ENCODE measurements at regions not wholly inside any gene's neighbourhood (a gene's known extent, or its start where the extent isn't known, plus 50 kb on each side); places are given as distances from the start of the nearest gene placed in this dataset.

DNA sequence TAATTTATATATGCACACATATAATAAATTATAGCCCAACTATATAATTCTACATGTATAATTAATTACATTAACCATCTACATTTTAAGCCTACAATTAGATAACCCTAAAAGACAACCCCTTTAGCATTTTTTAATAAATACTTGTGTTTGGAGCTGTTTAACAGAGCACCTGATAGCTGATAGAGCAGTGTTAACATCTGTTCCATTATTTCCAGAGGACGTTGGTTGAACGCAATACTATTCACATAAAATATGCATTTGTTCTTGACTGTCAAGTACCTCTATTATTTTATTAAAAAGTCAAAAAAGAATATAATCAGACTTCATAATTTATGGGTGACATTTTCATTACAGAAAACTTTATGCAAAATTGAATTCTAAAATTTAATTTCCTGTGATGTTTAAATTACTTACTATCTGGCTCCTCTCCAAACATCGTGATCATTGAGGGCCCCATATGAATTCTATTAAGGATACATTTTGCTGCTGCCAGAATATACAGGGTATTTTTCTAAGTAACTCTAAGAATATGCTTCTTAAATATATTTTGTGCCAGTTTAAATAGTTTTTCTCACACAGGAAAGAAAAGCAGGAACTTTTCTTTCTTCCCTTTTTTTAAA is 234.3 kb downstream of the SHOX2 start:
- DNase-seq (ENCODE audit: low read depth, low spot score), result no peak
- no peak overlapping the region for H3K9ac ChIP-seq (ENCODE audit: insufficient read length, low read depth)
- H3K4me1 ChIP-seq (ENCODE audit: insufficient read depth, insufficient read length), result no peaks in the 10 kb centered on the region
- H3K27me3 ChIP-seq (ENCODE audit: insufficient read depth, insufficient read length), result no peaks in the 10 kb centered on the region
- TF ChIP-seq YY1 (IDR thresholded peaks at IDR 0.05; ENCODE audit: insufficient read depth, insufficient read length), result no peak
- TF ChIP-seq SUZ12 (IDR thresholded peaks at IDR 0.05; ENCODE audit: extremely low read depth, insufficient read depth, insufficient read length), result no peak
- TF ChIP-seq ZNF274 (IDR thresholded peaks at IDR 0.05; ENCODE audit: low read depth, low read length), result no peak
- H3K9me3 ChIP-seq (ENCODE audit: insufficient read depth, low read length), result peaks cover 3% of the 10 kb centered on the region; the same call in 1 of the 2 replicates
- no peaks in the 10 kb centered on the region for H3K36me3 ChIP-seq (ENCODE audit: insufficient read depth, insufficient read length, low read length)
- H3K4me3 ChIP-seq (ENCODE audit: insufficient read length, low read depth), result no peak overlapping the region

DNA sequence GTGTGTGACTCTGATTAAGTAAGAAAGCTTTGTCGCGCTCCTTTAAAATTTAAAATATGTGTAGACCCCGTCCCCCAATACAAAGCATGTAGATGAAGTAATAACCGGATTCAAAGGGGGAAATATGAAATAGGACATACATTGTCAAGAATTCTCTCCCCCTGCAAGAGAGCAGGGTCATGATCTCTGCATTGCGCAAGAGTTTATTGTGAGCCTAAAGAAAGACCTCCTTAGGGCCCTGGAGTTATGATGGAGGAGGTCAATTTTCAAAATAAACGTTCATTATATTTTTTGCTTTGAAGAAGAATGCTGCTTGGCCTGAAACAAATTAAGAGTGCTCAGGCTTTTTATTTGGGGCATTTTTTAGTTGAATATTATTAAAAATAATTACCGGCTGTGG is 235.0 kb downstream of the SHOX2 start:
- no peak for DNase-seq (ENCODE audit: low read depth, low spot score)
- Histone ChIP-seq H3K36me3 (ENCODE audit: insufficient read depth, insufficient read length, low read length) (no peaks in the 10 kb centered on the region), H3K9me3 (ENCODE audit: insufficient read depth, low read length) (peaks cover 3% of the 10 kb centered on the region; the same call in 1 of the 2 replicates), H3K9ac (ENCODE audit: insufficient read length, low read depth) (no peak overlapping the region), H3K27me3 (ENCODE audit: insufficient read depth, insufficient read length) (no peaks in the 10 kb centered on the region), H3K4me1 (ENCODE audit: insufficient read depth, insufficient read length) (no peaks in the 10 kb centered on the region), H3K4me3 (ENCODE audit: insufficient read length, low read depth) (no peak overlapping the region)
- TF ChIP-seq ZNF274 (IDR thresholded peaks at IDR 0.05; ENCODE audit: low read depth, low read length) (no peak), YY1 (IDR thresholded peaks at IDR 0.05; ENCODE audit: insufficient read depth, insufficient read length) (no peak), SUZ12 (IDR thresholded peaks at IDR 0.05; ENCODE audit: extremely low read depth, insufficient read depth, insufficient read length) (no peak)

DNA sequence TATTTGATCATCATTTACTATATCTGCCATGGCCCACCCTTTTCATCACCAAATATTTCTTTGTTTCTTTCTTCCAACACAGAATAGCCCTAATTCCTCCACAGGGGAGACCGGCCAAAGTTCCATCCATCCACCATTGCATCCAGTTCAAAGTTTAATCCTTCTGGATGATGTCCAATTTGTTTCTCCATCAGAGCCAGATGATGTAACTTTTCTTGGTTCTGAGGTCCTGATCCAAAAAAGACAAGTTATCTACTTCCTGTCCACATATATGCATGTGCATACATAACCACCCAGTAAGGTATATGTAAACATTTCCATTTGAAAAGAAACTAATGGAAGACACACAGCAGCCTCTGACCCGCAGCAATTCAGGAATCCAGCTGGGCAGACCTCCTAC is 237.3 kb downstream of the SHOX2 start:
- Histone ChIP-seq H3K9ac (ENCODE audit: insufficient read length, low read depth) (no peak overlapping the region), H3K36me3 (ENCODE audit: insufficient read depth, insufficient read length, low read length) (no peaks in the 10 kb centered on the region), H3K9me3 (ENCODE audit: insufficient read depth, low read length) (peaks cover 2% of the 10 kb centered on the region; the same call in 1 of the 2 replicates), H3K27me3 (ENCODE audit: insufficient read depth, insufficient read length) (no peaks in the 10 kb centered on the region), H3K4me1 (ENCODE audit: insufficient read depth, insufficient read length) (no peaks in the 10 kb centered on the region), H3K4me3 (ENCODE audit: insufficient read length, low read depth) (no peak overlapping the region)
- DNase-seq (ENCODE audit: low read depth, low spot score), result no peak
- TF ChIP-seq ZNF274 (IDR thresholded peaks at IDR 0.05; ENCODE audit: low read depth, low read length), result no peak
- TF ChIP-seq YY1 (IDR thresholded peaks at IDR 0.05; ENCODE audit: insufficient read depth, insufficient read length), result no peak
- TF ChIP-seq SUZ12 (IDR thresholded peaks at IDR 0.05; ENCODE audit: extremely low read depth, insufficient read depth, insufficient read length), result no peak

GRCh38 chr3:157868196-157868595 is 238.0 kb downstream of the SHOX2 start:
- no peaks in the 10 kb centered on the region for H3K27me3 ChIP-seq (ENCODE audit: insufficient read depth, insufficient read length)
- no peak for DNase-seq (ENCODE audit: low read depth, low spot score)
- TF ChIP-seq YY1 (IDR thresholded peaks at IDR 0.05; ENCODE audit: insufficient read depth, insufficient read length), result no peak
- TF ChIP-seq SUZ12 (IDR thresholded peaks at IDR 0.05; ENCODE audit: extremely low read depth, insufficient read depth, insufficient read length), result no peak
- TF ChIP-seq ZNF274 (IDR thresholded peaks at IDR 0.05; ENCODE audit: low read depth, low read length), result no peak
- no peak overlapping the region for H3K9ac ChIP-seq (ENCODE audit: insufficient read length, low read depth)
- no peak overlapping the region for H3K4me3 ChIP-seq (ENCODE audit: insufficient read length, low read depth)
- no peaks in the 10 kb centered on the region for H3K4me1 ChIP-seq (ENCODE audit: insufficient read depth, insufficient read length)
- H3K36me3 ChIP-seq (ENCODE audit: insufficient read depth, insufficient read length, low read length), result no peaks in the 10 kb centered on the region
- no peaks in the 10 kb centered on the region for H3K9me3 ChIP-seq (ENCODE audit: insufficient read depth, low read length)

DNA sequence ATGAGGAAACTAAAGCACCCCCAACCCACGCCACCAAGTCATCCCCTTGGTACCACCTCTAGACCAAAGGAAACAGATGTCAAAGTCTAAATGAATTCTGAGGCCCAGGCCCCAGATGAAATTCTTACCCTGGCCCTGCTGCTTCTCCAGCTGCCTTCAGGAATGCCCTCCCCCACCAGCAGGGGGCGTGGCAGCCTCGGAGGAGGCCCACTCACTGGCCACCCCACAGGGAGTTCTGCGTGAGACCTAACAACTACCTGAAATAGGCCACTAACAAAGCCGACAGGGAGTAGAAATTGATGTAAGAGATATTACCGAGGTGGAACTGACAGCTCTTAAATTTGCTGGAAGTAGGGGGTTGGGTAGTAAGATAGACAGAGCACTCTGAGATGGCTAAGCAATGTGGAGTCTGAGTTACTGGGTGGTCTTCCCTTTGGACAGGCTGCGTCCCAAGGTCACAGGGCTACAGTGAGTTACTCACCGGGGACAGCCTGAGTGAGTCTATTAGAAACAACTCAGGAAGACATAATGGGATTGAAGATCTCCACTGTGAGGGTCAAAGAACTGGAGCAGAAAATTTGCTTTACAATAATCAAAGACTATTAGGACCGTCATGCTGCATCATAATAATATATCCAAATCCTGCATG is 240.7 kb downstream of the SHOX2 start:
- TF ChIP-seq SUZ12 (IDR thresholded peaks at IDR 0.05; ENCODE audit: extremely low read depth, insufficient read depth, insufficient read length) (no peak), YY1 (IDR thresholded peaks at IDR 0.05; ENCODE audit: insufficient read depth, insufficient read length) (no peak), ZNF274 (IDR thresholded peaks at IDR 0.05; ENCODE audit: low read depth, low read length) (no peak)
- peak; percentile 25 for DNase-seq (ENCODE audit: low read depth, low spot score)

GRCh38 chr3:157861076-157861765 is 245.0 kb downstream of the SHOX2 start:
- TF ChIP-seq ZNF274 (IDR thresholded peaks at IDR 0.05; ENCODE audit: low read depth, low read length) (no peak), YY1 (IDR thresholded peaks at IDR 0.05; ENCODE audit: insufficient read depth, insufficient read length) (no peak), SUZ12 (IDR thresholded peaks at IDR 0.05; ENCODE audit: extremely low read depth, insufficient read depth, insufficient read length) (no peak)
- no peak for DNase-seq (ENCODE audit: low read depth, low spot score)
- H3K9me3 ChIP-seq (ENCODE audit: insufficient read depth, low read length), result no peaks in the 10 kb centered on the region

More for the DNA sequence above, 240.7 kb downstream of the SHOX2 start:
- Histone ChIP-seq H3K27me3 (ENCODE audit: insufficient read depth, insufficient read length) (no peaks in the 10 kb centered on the region), H3K9ac (ENCODE audit: insufficient read length, low read depth) (no peak overlapping the region), H3K36me3 (ENCODE audit: insufficient read depth, insufficient read length, low read length) (no peaks in the 10 kb centered on the region), H3K4me1 (ENCODE audit: insufficient read depth, insufficient read length) (no peaks in the 10 kb centered on the region), H3K4me3 (ENCODE audit: insufficient read length, low read depth) (no peak overlapping the region), H3K9me3 (ENCODE audit: insufficient read depth, low read length) (no peaks in the 10 kb centered on the region)

DNA sequence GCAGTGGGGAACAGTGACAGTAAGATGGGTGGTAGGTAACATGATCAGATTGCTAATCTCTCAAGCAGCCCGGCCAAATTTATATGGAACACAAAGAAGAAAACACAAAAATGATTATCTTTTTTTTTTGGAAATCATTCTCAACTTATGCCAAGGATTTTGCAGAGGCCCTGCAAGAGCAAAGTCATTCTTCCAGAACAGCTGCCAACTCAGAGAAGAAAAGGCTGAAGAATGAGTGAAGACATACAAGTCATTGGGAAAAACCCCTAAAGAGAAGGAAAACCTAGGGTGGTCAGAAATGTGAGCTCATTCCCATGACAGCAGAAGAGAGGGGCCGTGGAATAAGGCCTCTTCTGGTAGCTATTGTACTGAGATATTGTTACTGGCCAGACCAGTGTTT is 246.7 kb downstream of the SHOX2 start:
- Histone ChIP-seq H3K36me3 (ENCODE audit: insufficient read depth, insufficient read length, low read length) (no peaks in the 10 kb centered on the region), H3K4me3 (ENCODE audit: insufficient read length, low read depth) (no peak overlapping the region), H3K4me1 (ENCODE audit: insufficient read depth, insufficient read length) (no peaks in the 10 kb centered on the region), H3K9me3 (ENCODE audit: insufficient read depth, low read length) (no peaks in the 10 kb centered on the region), H3K27me3 (ENCODE audit: insufficient read depth, insufficient read length) (no peaks in the 10 kb centered on the region), H3K9ac (ENCODE audit: insufficient read length, low read depth) (no peak overlapping the region)
- TF ChIP-seq SUZ12 (IDR thresholded peaks at IDR 0.05; ENCODE audit: extremely low read depth, insufficient read depth, insufficient read length), result no peak
- no peak for TF ChIP-seq ZNF274 (IDR thresholded peaks at IDR 0.05; ENCODE audit: low read depth, low read length)
- no peak for TF ChIP-seq YY1 (IDR thresholded peaks at IDR 0.05; ENCODE audit: insufficient read depth, insufficient read length)
- no peak for DNase-seq (ENCODE audit: low read depth, low spot score)

More at GRCh38 chr3:157861076-157861765, 245.0 kb downstream of the SHOX2 start:
- Histone ChIP-seq H3K36me3 (ENCODE audit: insufficient read depth, insufficient read length, low read length) (no peaks in the 10 kb centered on the region), H3K4me1 (ENCODE audit: insufficient read depth, insufficient read length) (no peaks in the 10 kb centered on the region), H3K4me3 (ENCODE audit: insufficient read length, low read depth) (no peak overlapping the region), H3K9ac (ENCODE audit: insufficient read length, low read depth) (no peak overlapping the region), H3K27me3 (ENCODE audit: insufficient read depth, insufficient read length) (no peaks in the 10 kb centered on the region)

Measured in NT2/D1 (cell line).